MCF 10A (cell line): ENCODE measurements at regions not wholly inside any gene's neighbourhood (a gene's known extent, or its start where the extent isn't known, plus 50 kb on each side); places are given as distances from the start of the nearest gene placed in this dataset.

Source experiments
- BruUV-seq: library from RNA; stranded (reverse); fragments of 400-500 nt; replicated peaks from 2 replicates; lab custom pipeline; 2021; lab: Mats Ljungman, UMichigan
- CTCF ChIA-PET: fragments of 300-600 bp; sonication (Branson Sonifier 250); formaldehyde crosslinking; extraction: SDS; loops from one replicate; lab custom pipeline; 2021; ENCODE audit warnings: antibody characterized with exemption, inconsistent platforms; lab: Yijun Ruan, JAX
- POLR2A ChIA-PET: fragments of 300-600, 350-650 bp; sonication (Branson Sonifier 250); formaldehyde crosslinking; extraction: SDS; loops from one replicate; lab custom pipeline; 2020; ENCODE audit warnings: antibody characterized with exemption, inconsistent platforms; lab: Yijun Ruan, JAX
- DNase-seq: peaks from one replicate; pipeline ENCODE4 v3.0.0-alpha.2; 2018; ENCODE audit not compliant: unreplicated experiment
- H3K27ac Mint-ChIP-seq: one replicate; pipeline ENCODE4 v1.8.0; 2022; ENCODE audit warnings: mild to moderate bottlenecking, low read depth, mixed read lengths; ENCODE audit not compliant: unreplicated experiment
- H3K27me3 Mint-ChIP-seq: one replicate; pipeline ENCODE4 v1.8.0; 2022; ENCODE audit warnings: mixed read lengths; ENCODE audit not compliant: insufficient read depth, unreplicated experiment
- H3K36me3 Mint-ChIP-seq: one replicate; pipeline ENCODE4 v1.8.0; 2022; ENCODE audit warnings: mild to moderate bottlenecking, moderate library complexity, mixed read lengths; ENCODE audit not compliant: insufficient read depth, unreplicated experiment
- H3K4me1 Mint-ChIP-seq: one replicate; pipeline ENCODE4 v1.8.0; 2022; ENCODE audit warnings: mixed read lengths; ENCODE audit not compliant: insufficient read depth, unreplicated experiment
- H3K4me3 Mint-ChIP-seq: one replicate; pipeline ENCODE4 v1.8.0; 2022; ENCODE audit warnings: mild to moderate bottlenecking, moderate library complexity, mixed read lengths; ENCODE audit not compliant: unreplicated experiment
- H3K9me3 Mint-ChIP-seq: one replicate; pipeline ENCODE4 v1.8.0; 2022; ENCODE audit warnings: mixed read lengths; ENCODE audit not compliant: unreplicated experiment
- CTCF ChIP-seq: fragments of 200-600 bp; IDR thresholded peaks from one replicate; pipeline ENCODE4 v1.8.0; 2022; ENCODE audit warnings: antibody characterized with exemption, mild to moderate bottlenecking; ENCODE audit not compliant: unreplicated experiment
- intact Hi-C: fragments of 100-400 bp; cut with micrococcal nuclease; formaldehyde crosslinking; loops from 2 replicates; pipeline ENCODE4 v1.14.1; 2022

GRCh38 chr2:63772061-63772460 lies 69.6 kb upstream of the UGP2 start:
- BruUV-seq, result no TSS peak
- Mint-ChIP-seq H3K27ac (no peak overlapping the region), H3K27me3 (no peaks in the 10 kb centered on the region), H3K9me3 (no peaks in the 10 kb centered on the region), H3K36me3 (no peaks in the 10 kb centered on the region), H3K4me1 (no peaks in the 10 kb centered on the region), H3K4me3 (no peak overlapping the region)
- TF ChIP-seq CTCF, result no peak
- POLR2A ChIA-PET, result no interaction called here
- intact Hi-C loops, result no loop called here
- DNase-seq, result no peak
- CTCF ChIA-PET, result no interaction called here

GRCh38 chr2:63775191-63775590 lies 66.5 kb upstream of the UGP2 start:
- no peak overlapping the region for H3K4me3 Mint-ChIP-seq
- H3K27me3 Mint-ChIP-seq, result no peaks in the 10 kb centered on the region
- intact Hi-C loops, result no loop called here
- H3K4me1 Mint-ChIP-seq, result no peaks in the 10 kb centered on the region
- TF ChIP-seq CTCF, result no peak
- no peak overlapping the region for H3K27ac Mint-ChIP-seq
- H3K36me3 Mint-ChIP-seq, result no peaks in the 10 kb centered on the region
- no peaks in the 10 kb centered on the region for H3K9me3 Mint-ChIP-seq
- ChIA-PET POLR2A (interaction anchor here (0.9 to 1.8 kb wide), 2 partner anchors 66 to 76 kb away, joined by 3 to 7 read pairs; no protein-coding TSS in a partner anchor), CTCF (interaction anchor here (0.7 kb wide), 1 partner anchor 50 kb away, joined by 3 read pairs; no protein-coding TSS in a partner anchor)
- no peak for DNase-seq
- BruUV-seq, result no TSS peak

- H3K27me3 Mint-ChIP-seq, result no peaks in the 10 kb centered on the region
- H3K27ac Mint-ChIP-seq, result no peak overlapping the region
- TF ChIP-seq CTCF, result no peak
- H3K4me1 Mint-ChIP-seq, result no peaks in the 10 kb centered on the region
- ChIA-PET CTCF (no interaction called here), POLR2A (interaction anchor here (1.1 kb wide), 1 partner anchor 41 kb away, joined by 3 read pairs; no protein-coding TSS in a partner anchor)
- H3K9me3 Mint-ChIP-seq, result no peaks in the 10 kb centered on the region
- H3K36me3 Mint-ChIP-seq, result no peaks in the 10 kb centered on the region
- no peak overlapping the region for H3K4me3 Mint-ChIP-seq
- intact Hi-C loops, result no loop called here
- no TSS peak for BruUV-seq
- no peak for DNase-seq
Observed at GRCh38 chr2:63776382-63776781, 65.3 kb upstream of the UGP2 start.

GRCh38 chr2:63777816-63778215 lies 63.9 kb upstream of the UGP2 start:
- Mint-ChIP-seq H3K27me3 (no peaks in the 10 kb centered on the region), H3K27ac (no peak overlapping the region), H3K36me3 (no peaks in the 10 kb centered on the region), H3K9me3 (no peaks in the 10 kb centered on the region), H3K4me3 (no peak overlapping the region), H3K4me1 (no peaks in the 10 kb centered on the region)
- intact Hi-C loops, result no loop called here
- DNase-seq, result no peak
- no TSS peak for BruUV-seq
- no peak for TF ChIP-seq CTCF
- ChIA-PET POLR2A (no interaction called here), CTCF (interaction anchor here (0.7 kb wide), 2 partner anchors 12 to 31 kb away, joined by 3 read pairs; no protein-coding TSS in a partner anchor)
